Liver (tissue), 8 donors: ENCODE measurements at regions not wholly inside any gene's neighbourhood (a gene's known extent, or its start where the extent isn't known, plus 50 kb on each side); places are given as distances from the start of the nearest gene placed in this dataset.

Experiments
- DNase-seq: peaks from one replicate; pipeline ENCODE4 v3.0.0-alpha.2; 2017; ENCODE audit warnings: low spot score
- H3K27ac ChIP-seq, 2 donors: one replicate each; pipeline ENCODE4 v1.7.0; 2013; ENCODE audit warnings: inconsistent platforms in 2 of 2, low read length in 2 of 2, control low read depth in 1 of 2, low read depth in 1 of 2, mild to moderate bottlenecking in 1 of 2
- H3K27me3 ChIP-seq, 4 donors: one replicate each; pipeline versions ENCODE4 v1.6.1 to v1.7.0; 2013; ENCODE audit warnings: low read length in 3 of 4, inconsistent platforms in 1 of 4, mild to moderate bottlenecking in 1 of 4, moderate library complexity in 1 of 4; ENCODE audit not compliant: control insufficient read depth in 4 of 4, insufficient read depth in 4 of 4
- H3K36me3 ChIP-seq, 4 donors: one replicate each; pipeline versions ENCODE4 v1.6.1 to v1.7.0; 2013; ENCODE audit warnings: low read length in 3 of 4, mild to moderate bottlenecking in 3 of 4, low read depth in 1 of 4, moderate library complexity in 1 of 4; ENCODE audit not compliant: control insufficient read depth in 4 of 4, insufficient read depth in 3 of 4
- H3K4me1 ChIP-seq, 4 donors: one replicate each; pipeline versions ENCODE4 v1.6.1 to v1.7.0; 2013; ENCODE audit warnings: low read length in 3 of 4, mild to moderate bottlenecking in 3 of 4, moderate library complexity in 1 of 4; ENCODE audit not compliant: control insufficient read depth in 4 of 4, insufficient read depth in 4 of 4
- H3K4me3 ChIP-seq, 3 donors: one replicate each; pipeline versions ENCODE4 v1.6.1 to v1.7.0; 2013; ENCODE audit warnings: low read length in 3 of 3, control low read depth in 1 of 3, low read depth in 1 of 3, mild to moderate bottlenecking in 1 of 3
- H3K9ac ChIP-seq, 2 donors: one replicate each; pipeline ENCODE4 v1.7.0; 2013; ENCODE audit warnings: low read length in 2 of 2, mild to moderate bottlenecking in 2 of 2, moderate library complexity in 2 of 2, control low read depth in 1 of 2, low read depth in 1 of 2
- H3K9me3 ChIP-seq, 4 donors: one replicate each; pipeline versions ENCODE4 v1.6.1 to v1.7.0; 2013; ENCODE audit warnings: low read length in 3 of 4; ENCODE audit not compliant: control insufficient read depth in 4 of 4
- EGR1 ChIP-seq, 2 donors: IDR thresholded peaks; 2 replicates each; pipeline ENCODE4 v1.6.1; 2016 to 2018; ENCODE audit warnings: antibody characterized with exemption in 2 of 2, low read depth in 2 of 2
- FOXA1 ChIP-seq: IDR thresholded peaks from 2 replicates; pipeline ENCODE4 v1.6.1; 2016; ENCODE audit warnings: antibody characterized with exemption
- FOXA2 ChIP-seq: IDR thresholded peaks from 2 replicates; pipeline ENCODE4 v1.6.1; 2016; ENCODE audit warnings: antibody characterized with exemption
- GABPA ChIP-seq, 2 donors: IDR thresholded peaks in 1 of 2; conservative IDR thresholded peaks in 1 of 2; 2 replicates each; pipeline ENCODE4 v1.6.1; 2016; ENCODE audit warnings: antibody characterized with exemption in 2 of 2, mild to moderate bottlenecking in 1 of 2, moderate library complexity in 1 of 2
- HNF4A ChIP-seq, 2 donors: conservative IDR thresholded peaks; 2 replicates each; pipeline ENCODE4 v1.6.1; 2016; ENCODE audit warnings: antibody characterized with exemption in 2 of 2, mild to moderate bottlenecking in 2 of 2
- HNF4G ChIP-seq: IDR thresholded peaks from 2 replicates; pipeline ENCODE4 v1.6.1; 2016; ENCODE audit warnings: antibody characterized with exemption
- JUND ChIP-seq, 2 donors: IDR thresholded peaks; 2 replicates each; pipeline ENCODE4 v1.6.1; 2016; ENCODE audit warnings: antibody characterized with exemption in 2 of 2
- NR2F2 ChIP-seq: IDR thresholded peaks from 2 replicates; pipeline ENCODE4 v1.6.1; 2016; ENCODE audit warnings: antibody characterized with exemption
- RAD21 ChIP-seq, 2 donors: IDR thresholded peaks; 2 replicates each; pipeline ENCODE4 v1.6.1; 2016; ENCODE audit warnings: antibody characterized with exemption in 2 of 2, mild to moderate bottlenecking in 2 of 2
- RXRA ChIP-seq, 2 donors: IDR thresholded peaks; 2 replicates each; pipeline ENCODE4 v1.6.1; 2017 to 2018; ENCODE audit warnings: antibody characterized with exemption in 2 of 2, mild to moderate bottlenecking in 1 of 2
- SP1 ChIP-seq: IDR thresholded peaks from 2 replicates; pipeline ENCODE4 v1.6.1; 2018; ENCODE audit warnings: antibody characterized with exemption, mild to moderate bottlenecking
- TAF1 ChIP-seq: conservative IDR thresholded peaks from 2 replicates; pipeline ENCODE4 v1.6.1; 2016; ENCODE audit warnings: antibody characterized with exemption, mild to moderate bottlenecking
- YY1 ChIP-seq: IDR thresholded peaks from 2 replicates; pipeline ENCODE4 v1.6.1; 2016; ENCODE audit warnings: antibody characterized with exemption, mild to moderate bottlenecking
- WGBS: extraction: QIAGEN DNeasy Blood & Tissue Kit; methylation state at CpG from one replicate; pipeline ENCODE4 v1.1.7; 2013; 5-methylcytosine and 5-hydroxymethylcytosine counted together
- TF ChIP-seq, protein P1 (sequence below): fragments of 150-350 bp; IDR thresholded peaks from 2 replicates; pipeline ENCODE4 v1.5.1; 2017; ENCODE audit warnings: improper control_type of control experiment, low read depth, low read length; ENCODE audit not compliant: missing input control
- TF ChIP-seq, protein P2 (sequence below): IDR thresholded peaks from 2 replicates; pipeline ENCODE4 v1.6.1; 2016; ENCODE audit warnings: antibody characterized with exemption
- TF ChIP-seq, protein P3 (sequence below): IDR thresholded peaks from 2 replicates; pipeline ENCODE4 v1.6.1; 2016; ENCODE audit warnings: antibody characterized with exemption
- TF ChIP-seq, protein P4 (sequence below): IDR thresholded peaks from 2 replicates; pipeline ENCODE4 v1.6.1; 2016; ENCODE audit warnings: antibody characterized with exemption, mild to moderate bottlenecking
- TF ChIP-seq, protein P5 (sequence below): IDR thresholded peaks from 2 replicates; pipeline ENCODE4 v1.6.1; 2016; ENCODE audit warnings: antibody characterized with exemption
- donor health status: healthy.
- donor health status: healthy.
- donor health status: healthy.
- donor health status: healthy.
- donor health status: healthy.

DNA sequence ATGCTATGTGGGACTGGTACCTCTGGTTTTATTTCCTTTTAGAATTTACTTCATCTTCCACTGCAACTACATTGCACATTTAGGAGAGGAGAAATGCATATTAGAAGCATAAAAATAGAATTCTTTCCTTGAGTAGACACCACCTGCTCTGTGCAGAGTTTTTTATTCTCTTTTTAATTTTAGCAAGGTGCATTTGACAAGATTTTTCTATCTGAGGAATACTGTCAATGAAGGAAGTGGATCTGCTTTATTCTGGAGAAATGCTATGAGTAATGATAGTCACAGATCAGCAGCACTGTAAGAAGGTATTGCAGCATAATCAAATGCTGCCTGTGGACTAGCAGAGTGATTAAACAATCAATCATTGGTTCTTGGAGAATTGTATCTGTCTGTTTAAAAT, 1038.3 kb downstream of the RAPGEF2 start (continued):
- TF ChIP-seq, protein P1, sequence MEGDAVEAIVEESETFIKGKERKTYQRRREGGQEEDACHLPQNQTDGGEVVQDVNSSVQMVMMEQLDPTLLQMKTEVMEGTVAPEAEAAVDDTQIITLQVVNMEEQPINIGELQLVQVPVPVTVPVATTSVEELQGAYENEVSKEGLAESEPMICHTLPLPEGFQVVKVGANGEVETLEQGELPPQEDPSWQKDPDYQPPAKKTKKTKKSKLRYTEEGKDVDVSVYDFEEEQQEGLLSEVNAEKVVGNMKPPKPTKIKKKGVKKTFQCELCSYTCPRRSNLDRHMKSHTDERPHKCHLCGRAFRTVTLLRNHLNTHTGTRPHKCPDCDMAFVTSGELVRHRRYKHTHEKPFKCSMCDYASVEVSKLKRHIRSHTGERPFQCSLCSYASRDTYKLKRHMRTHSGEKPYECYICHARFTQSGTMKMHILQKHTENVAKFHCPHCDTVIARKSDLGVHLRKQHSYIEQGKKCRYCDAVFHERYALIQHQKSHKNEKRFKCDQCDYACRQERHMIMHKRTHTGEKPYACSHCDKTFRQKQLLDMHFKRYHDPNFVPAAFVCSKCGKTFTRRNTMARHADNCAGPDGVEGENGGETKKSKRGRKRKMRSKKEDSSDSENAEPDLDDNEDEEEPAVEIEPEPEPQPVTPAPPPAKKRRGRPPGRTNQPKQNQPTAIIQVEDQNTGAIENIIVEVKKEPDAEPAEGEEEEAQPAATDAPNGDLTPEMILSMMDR: no peak
- TF ChIP-seq, protein P2, sequence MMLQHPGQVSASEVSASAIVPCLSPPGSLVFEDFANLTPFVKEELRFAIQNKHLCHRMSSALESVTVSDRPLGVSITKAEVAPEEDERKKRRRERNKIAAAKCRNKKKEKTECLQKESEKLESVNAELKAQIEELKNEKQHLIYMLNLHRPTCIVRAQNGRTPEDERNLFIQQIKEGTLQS: no peak
- TF ChIP-seq JUND (IDR thresholded peaks at IDR 0.05) (no peak), NR2F2 (no peak), RXRA (IDR thresholded peaks at IDR 0.05) (no peak)

DNA sequence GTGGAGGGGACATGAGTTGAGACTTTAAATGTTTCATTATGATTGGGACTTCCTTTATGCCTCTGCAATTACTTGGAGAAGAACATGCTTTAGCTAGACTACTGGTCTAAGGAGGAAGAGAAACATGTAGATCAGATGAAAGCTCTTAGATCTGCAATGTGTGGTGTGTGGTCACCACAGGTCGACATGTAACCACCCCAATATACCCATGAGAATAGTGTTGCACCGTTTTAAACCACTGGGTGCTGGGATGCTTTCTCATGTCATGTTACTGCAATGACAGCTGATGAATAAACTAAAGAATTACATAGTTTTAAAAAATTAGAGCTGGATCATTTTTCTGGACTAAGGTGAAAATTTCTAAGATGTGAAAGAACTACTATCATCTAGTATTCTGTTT, 1039.7 kb downstream of the RAPGEF2 start:
- DNase-seq: no peak
- TF ChIP-seq, protein P3, sequence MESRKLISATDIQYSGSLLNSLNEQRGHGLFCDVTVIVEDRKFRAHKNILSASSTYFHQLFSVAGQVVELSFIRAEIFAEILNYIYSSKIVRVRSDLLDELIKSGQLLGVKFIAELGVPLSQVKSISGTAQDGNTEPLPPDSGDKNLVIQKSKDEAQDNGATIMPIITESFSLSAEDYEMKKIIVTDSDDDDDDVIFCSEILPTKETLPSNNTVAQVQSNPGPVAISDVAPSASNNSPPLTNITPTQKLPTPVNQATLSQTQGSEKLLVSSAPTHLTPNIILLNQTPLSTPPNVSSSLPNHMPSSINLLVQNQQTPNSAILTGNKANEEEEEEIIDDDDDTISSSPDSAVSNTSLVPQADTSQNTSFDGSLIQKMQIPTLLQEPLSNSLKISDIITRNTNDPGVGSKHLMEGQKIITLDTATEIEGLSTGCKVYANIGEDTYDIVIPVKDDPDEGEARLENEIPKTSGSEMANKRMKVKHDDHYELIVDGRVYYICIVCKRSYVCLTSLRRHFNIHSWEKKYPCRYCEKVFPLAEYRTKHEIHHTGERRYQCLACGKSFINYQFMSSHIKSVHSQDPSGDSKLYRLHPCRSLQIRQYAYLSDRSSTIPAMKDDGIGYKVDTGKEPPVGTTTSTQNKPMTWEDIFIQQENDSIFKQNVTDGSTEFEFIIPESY: no peak
- TF ChIP-seq, protein P2: no peak
- no peak for TF ChIP-seq YY1
- no peak for TF ChIP-seq RAD21 (IDR thresholded peaks at IDR 0.05)
- no peak for TF ChIP-seq NR2F2
- TF ChIP-seq FOXA2: no peak
- no peak for TF ChIP-seq FOXA1
- TF ChIP-seq HNF4G: no peak
- TF ChIP-seq, protein P4, sequence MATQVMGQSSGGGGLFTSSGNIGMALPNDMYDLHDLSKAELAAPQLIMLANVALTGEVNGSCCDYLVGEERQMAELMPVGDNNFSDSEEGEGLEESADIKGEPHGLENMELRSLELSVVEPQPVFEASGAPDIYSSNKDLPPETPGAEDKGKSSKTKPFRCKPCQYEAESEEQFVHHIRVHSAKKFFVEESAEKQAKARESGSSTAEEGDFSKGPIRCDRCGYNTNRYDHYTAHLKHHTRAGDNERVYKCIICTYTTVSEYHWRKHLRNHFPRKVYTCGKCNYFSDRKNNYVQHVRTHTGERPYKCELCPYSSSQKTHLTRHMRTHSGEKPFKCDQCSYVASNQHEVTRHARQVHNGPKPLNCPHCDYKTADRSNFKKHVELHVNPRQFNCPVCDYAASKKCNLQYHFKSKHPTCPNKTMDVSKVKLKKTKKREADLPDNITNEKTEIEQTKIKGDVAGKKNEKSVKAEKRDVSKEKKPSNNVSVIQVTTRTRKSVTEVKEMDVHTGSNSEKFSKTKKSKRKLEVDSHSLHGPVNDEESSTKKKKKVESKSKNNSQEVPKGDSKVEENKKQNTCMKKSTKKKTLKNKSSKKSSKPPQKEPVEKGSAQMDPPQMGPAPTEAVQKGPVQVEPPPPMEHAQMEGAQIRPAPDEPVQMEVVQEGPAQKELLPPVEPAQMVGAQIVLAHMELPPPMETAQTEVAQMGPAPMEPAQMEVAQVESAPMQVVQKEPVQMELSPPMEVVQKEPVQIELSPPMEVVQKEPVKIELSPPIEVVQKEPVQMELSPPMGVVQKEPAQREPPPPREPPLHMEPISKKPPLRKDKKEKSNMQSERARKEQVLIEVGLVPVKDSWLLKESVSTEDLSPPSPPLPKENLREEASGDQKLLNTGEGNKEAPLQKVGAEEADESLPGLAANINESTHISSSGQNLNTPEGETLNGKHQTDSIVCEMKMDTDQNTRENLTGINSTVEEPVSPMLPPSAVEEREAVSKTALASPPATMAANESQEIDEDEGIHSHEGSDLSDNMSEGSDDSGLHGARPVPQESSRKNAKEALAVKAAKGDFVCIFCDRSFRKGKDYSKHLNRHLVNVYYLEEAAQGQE: no peak
- TF ChIP-seq, protein P1: no peak
- no peak for TF ChIP-seq GABPA (IDR thresholded peaks at IDR 0.05 in 1 of 2, conservative IDR thresholded peaks at IDR 0.05 in 1 of 2)
- TF ChIP-seq TAF1: no peak
- no peak for TF ChIP-seq SP1
- no peak for TF ChIP-seq RXRA (IDR thresholded peaks at IDR 0.05)
- TF ChIP-seq HNF4A (conservative IDR thresholded peaks at IDR 0.05): no peak
- no peak for TF ChIP-seq JUND (IDR thresholded peaks at IDR 0.05)
- TF ChIP-seq, protein P5, sequence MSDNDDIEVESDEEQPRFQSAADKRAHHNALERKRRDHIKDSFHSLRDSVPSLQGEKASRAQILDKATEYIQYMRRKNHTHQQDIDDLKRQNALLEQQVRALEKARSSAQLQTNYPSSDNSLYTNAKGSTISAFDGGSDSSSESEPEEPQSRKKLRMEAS: no peak
- TF ChIP-seq EGR1 (IDR thresholded peaks at IDR 0.05; ENCODE audit: low read depth in 2 of 2): no peak
- Histone ChIP-seq H3K4me3 (no peak overlapping the region), H3K4me1 (no peaks in the 10 kb centered on the region), H3K9me3 (no peaks in the 10 kb centered on the region), H3K27me3 (no peaks in the 10 kb centered on the region), H3K27ac (no peak overlapping the region), H3K36me3 (no peaks in the 10 kb centered on the region), H3K9ac (no peak overlapping the region)
- WGBS: 56% methylated on average over 2 of the region's 2 CpGs
